OCI-LY3 (cell line): ENCODE measurements at regions not wholly inside any gene's neighbourhood (a gene's known extent, or its start where the extent isn't known, plus 50 kb on each side); places are given as distances from the start of the nearest gene placed in this dataset.

Experiments used
- H2AFZ ChIP-seq: fragments of 200-600, 300-600 bp; shearing (Covaris generic); 2 replicates; pipeline ENCODE4 v1.6.0; 2014; ENCODE audit warnings: antibody characterized with exemption, low read depth, low read length
- H3K27ac ChIP-seq: fragments of 200-600, 300-600 bp; sonication (generic); 2 replicates; pipeline ENCODE4 v1.5.1; 2014; ENCODE audit warnings: mild to moderate bottlenecking, low read length, moderate library complexity, mixed read lengths
- H3K27me3 ChIP-seq: fragments of 200-600, 300-600 bp; sonication (generic); 2 replicates; pipeline ENCODE4 v1.6.1; 2014; ENCODE audit warnings: low read depth, low read length, mixed read lengths
- H3K36me3 ChIP-seq: fragments of 200-600, 300-600 bp; sonication (generic); replicated peaks from 2 replicates; pipeline ENCODE3; 2014; ENCODE audit warnings: low read depth, low read length, mixed read lengths
- H3K4me1 ChIP-seq: fragments of 300-600, 200-600 bp; sonication (generic); 2 replicates; pipeline ENCODE4 v1.6.1; 2014; ENCODE audit warnings: low read length, mixed read lengths
- H3K4me2 ChIP-seq: fragments of 200-600, 300-600 bp; sonication (generic); 2 replicates; pipeline ENCODE4 v1.6.1; 2014; ENCODE audit warnings: low read length, mixed read lengths
- H3K4me3 ChIP-seq: fragments of 300-600, 200-600 bp; sonication (generic); 2 replicates; pipeline ENCODE4 v1.5.1; 2014; ENCODE audit warnings: antibody characterized with exemption, mild to moderate bottlenecking, low read length, moderate library complexity
- H3K79me2 ChIP-seq: fragments of 300-600, 200-600 bp; shearing (Covaris generic); 2 replicates; pipeline ENCODE4 v1.6.1; 2014; ENCODE audit warnings: mild to moderate bottlenecking, low read length, mixed read lengths
- H3K9ac ChIP-seq: fragments of 300-600, 200-600 bp; shearing (Covaris generic); 2 replicates; pipeline ENCODE4 v1.6.0; 2014; ENCODE audit warnings: mild to moderate bottlenecking, low read length, moderate library complexity
- H3K9me3 ChIP-seq: fragments of 200-600, 300-600 bp; shearing (Covaris generic); 2 replicates; pipeline ENCODE4 v1.6.1; 2014; ENCODE audit warnings: low read length, mixed read lengths; ENCODE audit not compliant: insufficient read depth
- H4K20me1 ChIP-seq: fragments of 200-600, 300-600 bp; sonication (generic); 2 replicates; pipeline ENCODE4 v1.6.1; 2016; ENCODE audit warnings: low read length, mixed read lengths; ENCODE audit not compliant: insufficient read depth
- EZH2phosphoT487 ChIP-seq: fragments of 200-600 bp; shearing (Covaris generic); IDR thresholded peaks from 2 replicates; pipeline ENCODE4 v1.6.1; 2018; ENCODE audit warnings: antibody characterized with exemption, mixed run types, low read depth
- TF ChIP-seq, protein P1 (sequence below): fragments of 200-600, 300-600 bp; sonication (generic); IDR thresholded peaks from 2 replicates; pipeline ENCODE4 v1.5.1; 2014; ENCODE audit warnings: antibody characterized with exemption, low read length, low read depth

DNA sequence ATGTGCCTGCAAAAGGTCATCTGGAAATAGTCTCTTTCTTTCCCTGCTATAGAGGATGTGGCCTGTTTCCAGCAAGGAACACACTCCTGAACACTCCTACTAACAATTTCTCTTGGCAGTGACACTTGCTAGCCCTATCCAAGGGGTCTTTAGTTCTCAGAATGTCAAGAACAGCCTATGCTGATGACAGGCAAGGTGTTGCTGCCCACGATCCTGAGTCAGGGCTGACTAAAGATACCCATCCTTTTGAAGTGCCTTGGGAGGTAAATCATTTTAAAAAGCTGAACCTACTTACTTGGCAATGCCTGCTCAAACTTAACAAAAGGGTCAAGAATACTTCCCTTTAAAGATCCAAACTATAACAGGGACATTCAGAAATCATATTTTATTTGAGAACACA lies 1146.4 kb downstream of the VRK1 start:
- TF ChIP-seq EZH2phosphoT487 = no peak
- TF ChIP-seq, protein P1, sequence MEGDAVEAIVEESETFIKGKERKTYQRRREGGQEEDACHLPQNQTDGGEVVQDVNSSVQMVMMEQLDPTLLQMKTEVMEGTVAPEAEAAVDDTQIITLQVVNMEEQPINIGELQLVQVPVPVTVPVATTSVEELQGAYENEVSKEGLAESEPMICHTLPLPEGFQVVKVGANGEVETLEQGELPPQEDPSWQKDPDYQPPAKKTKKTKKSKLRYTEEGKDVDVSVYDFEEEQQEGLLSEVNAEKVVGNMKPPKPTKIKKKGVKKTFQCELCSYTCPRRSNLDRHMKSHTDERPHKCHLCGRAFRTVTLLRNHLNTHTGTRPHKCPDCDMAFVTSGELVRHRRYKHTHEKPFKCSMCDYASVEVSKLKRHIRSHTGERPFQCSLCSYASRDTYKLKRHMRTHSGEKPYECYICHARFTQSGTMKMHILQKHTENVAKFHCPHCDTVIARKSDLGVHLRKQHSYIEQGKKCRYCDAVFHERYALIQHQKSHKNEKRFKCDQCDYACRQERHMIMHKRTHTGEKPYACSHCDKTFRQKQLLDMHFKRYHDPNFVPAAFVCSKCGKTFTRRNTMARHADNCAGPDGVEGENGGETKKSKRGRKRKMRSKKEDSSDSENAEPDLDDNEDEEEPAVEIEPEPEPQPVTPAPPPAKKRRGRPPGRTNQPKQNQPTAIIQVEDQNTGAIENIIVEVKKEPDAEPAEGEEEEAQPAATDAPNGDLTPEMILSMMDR = no peak
- Histone ChIP-seq H2AFZ (no peak overlapping the region), H3K27me3 (no peaks in the 10 kb centered on the region), H3K4me1 (no peaks in the 10 kb centered on the region), H3K36me3 (no peaks in the 10 kb centered on the region), H3K9me3 (no peaks in the 10 kb centered on the region), H3K4me2 (no peak overlapping the region), H4K20me1 (no peaks in the 10 kb centered on the region), H3K79me2 (no peaks in the 10 kb centered on the region), H3K9ac (no peak overlapping the region), H3K4me3 (no peak overlapping the region), H3K27ac (no peak overlapping the region)

DNA sequence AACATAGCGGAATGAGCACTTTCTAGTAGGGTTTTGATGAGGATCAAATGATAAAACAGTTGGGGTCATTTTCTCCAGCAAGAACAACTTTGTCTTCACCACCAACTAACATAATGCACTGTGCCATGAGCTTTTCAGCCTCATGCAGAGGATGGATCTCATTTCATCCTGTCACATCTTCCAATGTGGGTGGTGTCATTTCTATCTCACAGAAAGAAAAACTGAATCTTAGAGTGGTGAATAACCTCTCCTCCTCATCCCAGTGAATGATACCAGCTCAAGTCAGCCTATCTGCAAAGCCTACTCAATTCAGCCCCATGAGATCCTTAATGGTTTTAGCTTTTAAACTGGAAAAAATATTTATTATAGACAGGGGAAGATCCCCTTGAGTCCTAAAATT lies 1147.2 kb downstream of the VRK1 start:
- H3K27ac ChIP-seq = no peak overlapping the region
- H3K4me3 ChIP-seq = no peak overlapping the region
- no peaks in the 10 kb centered on the region for H3K36me3 ChIP-seq
- H4K20me1 ChIP-seq = no peaks in the 10 kb centered on the region
- H3K9ac ChIP-seq = no peak overlapping the region
- H3K4me1 ChIP-seq = no peaks in the 10 kb centered on the region
- H3K79me2 ChIP-seq = no peaks in the 10 kb centered on the region
- no peaks in the 10 kb centered on the region for H3K27me3 ChIP-seq
- no peaks in the 10 kb centered on the region for H3K9me3 ChIP-seq
- no peak overlapping the region for H3K4me2 ChIP-seq
- H2AFZ ChIP-seq = no peak overlapping the region
- TF ChIP-seq EZH2phosphoT487 = no peak
- TF ChIP-seq, protein P1 = no peak

DNA sequence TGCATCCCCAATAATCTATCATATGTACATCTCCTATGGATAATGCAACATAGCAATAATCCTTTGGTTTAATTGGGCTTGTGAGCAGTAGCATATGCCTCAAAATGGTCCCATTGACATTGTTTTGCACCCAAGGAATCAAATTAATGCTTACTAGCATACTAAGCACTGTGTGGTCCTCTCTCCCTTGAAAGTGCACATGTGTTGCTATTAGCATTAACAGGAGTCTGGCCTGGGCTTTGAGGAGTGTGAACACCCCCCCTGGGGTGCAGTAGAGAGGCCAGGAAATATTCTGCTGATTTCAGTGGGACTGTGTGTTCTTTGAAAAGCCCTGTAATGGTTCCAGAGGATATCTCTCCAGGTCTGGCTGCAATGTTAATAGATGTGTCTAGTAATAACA lies 1148.4 kb downstream of the VRK1 start:
- H3K27me3 ChIP-seq = no peaks in the 10 kb centered on the region
- H3K27ac ChIP-seq = no peak overlapping the region
- H3K9me3 ChIP-seq = no peaks in the 10 kb centered on the region
- TF ChIP-seq, protein P1 = no peak
- no peak for TF ChIP-seq EZH2phosphoT487
- no peak overlapping the region for H2AFZ ChIP-seq
- H3K79me2 ChIP-seq = no peaks in the 10 kb centered on the region
- H3K4me1 ChIP-seq = no peaks in the 10 kb centered on the region
- no peak overlapping the region for H3K4me2 ChIP-seq
- no peaks in the 10 kb centered on the region for H3K36me3 ChIP-seq
- no peak overlapping the region for H3K4me3 ChIP-seq
- no peaks in the 10 kb centered on the region for H4K20me1 ChIP-seq
- H3K9ac ChIP-seq = no peak overlapping the region

DNA sequence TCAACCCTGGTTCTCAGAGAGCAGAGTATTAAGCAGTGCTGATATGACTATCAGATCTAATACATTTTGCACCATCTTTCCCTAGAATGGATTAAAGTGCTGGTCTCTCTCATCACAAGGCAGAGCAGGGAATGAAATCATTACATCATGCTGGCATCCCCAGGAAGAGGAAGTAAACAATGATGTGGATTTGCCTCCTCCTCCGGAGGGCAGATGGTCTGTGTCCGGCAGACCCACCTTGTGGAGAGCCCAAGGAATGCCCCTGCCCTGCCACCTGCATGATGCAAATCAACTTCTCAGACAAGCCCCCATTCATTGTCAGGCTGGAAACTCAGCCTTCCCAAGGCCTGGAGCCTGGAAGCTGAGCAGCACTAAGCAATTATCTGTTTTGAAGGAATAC lies 1149.1 kb downstream of the VRK1 start:
- no peaks in the 10 kb centered on the region for H3K27me3 ChIP-seq
- no peaks in the 10 kb centered on the region for H3K79me2 ChIP-seq
- no peaks in the 10 kb centered on the region for H3K36me3 ChIP-seq

More for the DNA sequence above, 1149.1 kb downstream of the VRK1 start:
- Histone ChIP-seq H3K9me3 (no peaks in the 10 kb centered on the region), H3K4me3 (no peak overlapping the region), H3K9ac (no peak overlapping the region), H3K4me1 (no peaks in the 10 kb centered on the region), H3K27ac (no peak overlapping the region), H2AFZ (no peak overlapping the region), H3K4me2 (no peak overlapping the region), H4K20me1 (no peaks in the 10 kb centered on the region)
- TF ChIP-seq EZH2phosphoT487 = no peak
- TF ChIP-seq, protein P1 = no peak
